GM12864 (cell line): ENCODE measurements at regions not wholly inside any gene's neighbourhood (a gene's known extent, or its start where the extent isn't known, plus 50 kb on each side); places are given as distances from the start of the nearest gene placed in this dataset.
"Not testable (repeated sequence)": the region's sequence is repeated elsewhere in the genome, so short reads cannot be mapped to it uniquely, and the experiment has no call there.

Experiments used
- DNase-seq: peaks from one replicate; pipeline ENCODE4 v3.0.0-alpha.2; 2011; ENCODE audit warnings: low read depth
- H3K4me3 ChIP-seq: 2 replicates; pipeline ENCODE4 v1.5.1; 2011; ENCODE audit warnings: mild to moderate bottlenecking, low read depth, low read length, control low read depth
- CTCF ChIP-seq: IDR thresholded peaks from 2 replicates; pipeline ENCODE4 v1.5.1; 2011; ENCODE audit warnings: low read depth, mild to moderate bottlenecking, moderate library complexity, low read length, control low read depth, inconsistent platforms; ENCODE audit errors: missing control alignments

GRCh38 chr17:54451051-54451450 lies 449.6 kb upstream of the TOM1L1 start:
- no peak for TF ChIP-seq CTCF
- no peak overlapping the region for H3K4me3 ChIP-seq
- no peak for DNase-seq

GRCh38 chr17:54452666-54453348 lies 447.8 kb upstream of the TOM1L1 start:
- DNase-seq: no peak
- H3K4me3 ChIP-seq: no peak overlapping the region
- TF ChIP-seq CTCF: no peak

GRCh38 chr17:54455251-54455868 lies 445.3 kb upstream of the TOM1L1 start:
- no peak for DNase-seq
- no peak for TF ChIP-seq CTCF
- no peak overlapping the region for H3K4me3 ChIP-seq

- DNase-seq: not testable (repeated sequence)
These were observed 435.2 kb upstream of the TOM1L1 start for GRCh38 chr17:54465443-54465842.

GRCh38 chr17:54466875-54467274 lies 433.8 kb upstream of the TOM1L1 start:
- no peak overlapping the region for H3K4me3 ChIP-seq
- TF ChIP-seq CTCF: no peak
- no peak for DNase-seq

More at GRCh38 chr17:54465443-54465842, 435.2 kb upstream of the TOM1L1 start:
- H3K4me3 ChIP-seq: not testable (repeated sequence)

GRCh38 chr17:54482843-54483242 lies 417.8 kb upstream of the TOM1L1 start:
- TF ChIP-seq CTCF: no peak
- no peak overlapping the region for H3K4me3 ChIP-seq
- DNase-seq: no peak

GRCh38 chr17:54493691-54494090 lies 407.0 kb upstream of the TOM1L1 start:
- no peak for TF ChIP-seq CTCF
- no peak overlapping the region for H3K4me3 ChIP-seq
- no peak for DNase-seq
